ENCODE measurements at regions not wholly inside any gene's neighbourhood (a gene's known extent, or its start where the extent isn't known, plus 50 kb on each side); places are given as distances from the start of the nearest gene placed in this dataset.

- H3K4me3 ChIP-seq (ENCODE audit: low read depth, low read length): no peak overlapping the region
- DNase-seq (ENCODE audit: low read depth): no peak
- TF ChIP-seq CTCF (conservative IDR thresholded peaks at IDR 0.05; ENCODE audit: low read depth, low read length): no peak
Observed at GRCh38 chr2:140154271-140154670, 1374.1 kb upstream of the NXPH2 start.

DNA sequence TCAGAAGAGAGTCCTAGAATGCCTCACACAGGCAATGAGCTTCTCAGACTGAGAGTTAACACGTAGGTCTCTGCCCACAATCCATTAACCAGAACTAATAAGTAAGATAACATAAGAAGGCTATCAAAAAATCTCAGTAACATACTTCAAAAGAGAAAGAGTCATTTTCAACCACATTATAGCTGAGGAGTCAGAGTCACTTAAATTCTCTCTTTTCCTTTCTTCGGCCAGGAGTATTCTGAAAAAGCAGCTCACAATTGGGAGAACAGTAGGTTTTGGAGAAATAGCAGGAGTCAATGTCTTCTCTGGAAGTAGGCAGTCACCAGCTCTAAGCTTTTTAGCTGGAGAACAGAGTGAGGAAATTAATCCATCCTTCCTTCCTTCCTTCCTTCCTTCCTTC lies 1364.4 kb upstream of the NXPH2 start:
- TF ChIP-seq CTCF (conservative IDR thresholded peaks at IDR 0.05; ENCODE audit: low read depth, low read length): no peak
- DNase-seq (ENCODE audit: low read depth): no peak
- H3K4me3 ChIP-seq (ENCODE audit: low read depth, low read length): no peak overlapping the region

DNA sequence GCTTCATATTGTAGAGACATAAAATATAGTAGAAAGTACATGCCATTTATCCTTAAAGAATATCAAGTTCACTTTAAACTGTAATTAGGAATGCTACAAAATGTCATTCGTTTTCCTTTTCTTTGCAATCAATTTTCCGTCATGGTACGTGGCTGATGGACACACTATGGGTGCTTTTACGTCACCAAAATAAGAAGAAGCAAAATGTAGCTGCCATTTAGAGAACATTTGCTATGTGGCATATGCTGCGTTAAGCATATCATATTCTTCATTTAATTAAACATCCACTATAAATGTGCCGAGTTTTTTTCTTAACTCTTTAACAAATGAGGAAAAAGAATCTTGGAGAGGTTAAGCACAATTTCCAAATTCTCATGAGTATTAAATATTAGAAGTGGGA lies 1358.5 kb upstream of the NXPH2 start:
- no peak for TF ChIP-seq CTCF (conservative IDR thresholded peaks at IDR 0.05; ENCODE audit: low read depth, low read length)
- DNase-seq (ENCODE audit: low read depth): no peak
- H3K4me3 ChIP-seq (ENCODE audit: low read depth, low read length): no peak overlapping the region

DNA sequence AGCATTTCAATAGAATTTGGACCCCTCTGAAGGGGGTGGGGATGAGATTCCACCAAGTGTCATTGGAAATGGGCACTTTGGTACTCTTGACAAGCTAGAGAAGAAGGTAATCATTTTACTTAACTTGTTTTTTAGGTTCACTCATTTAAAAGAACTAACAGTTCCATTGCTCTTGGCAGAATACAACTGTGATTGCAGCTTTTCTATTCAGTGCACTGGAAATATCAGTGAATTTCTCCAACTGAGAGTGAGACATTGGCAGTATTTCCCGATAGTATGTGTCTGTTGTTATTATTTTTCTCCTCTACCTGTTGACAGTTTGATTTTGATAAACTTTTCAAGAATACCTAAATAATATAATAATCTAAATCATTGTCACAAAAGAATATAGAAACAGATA lies 1356.7 kb upstream of the NXPH2 start:
- TF ChIP-seq CTCF (conservative IDR thresholded peaks at IDR 0.05; ENCODE audit: low read depth, low read length): no peak
- DNase-seq (ENCODE audit: low read depth): no peak
- no peak overlapping the region for H3K4me3 ChIP-seq (ENCODE audit: low read depth, low read length)

DNA sequence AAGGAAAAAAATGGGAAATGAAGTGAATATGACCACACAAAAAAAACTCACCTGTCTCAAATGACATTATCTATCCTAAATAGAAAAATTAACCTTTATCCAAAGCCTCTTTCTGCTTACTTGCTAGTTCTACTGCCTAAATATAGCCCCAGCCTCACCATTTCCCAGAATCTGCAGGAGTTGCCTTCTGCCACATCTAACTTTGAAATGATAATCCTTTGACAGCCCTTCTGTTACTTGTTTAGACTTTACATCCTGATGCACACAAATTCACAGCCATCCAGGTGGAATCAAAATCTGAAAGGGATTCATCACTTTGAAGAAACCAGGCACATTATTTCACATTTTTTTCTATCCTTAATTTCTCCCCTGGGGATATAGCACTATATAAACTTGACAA lies 1356.2 kb upstream of the NXPH2 start:
- TF ChIP-seq CTCF (conservative IDR thresholded peaks at IDR 0.05; ENCODE audit: low read depth, low read length): no peak
- no peak overlapping the region for H3K4me3 ChIP-seq (ENCODE audit: low read depth, low read length)
- no peak for DNase-seq (ENCODE audit: low read depth)

DNA sequence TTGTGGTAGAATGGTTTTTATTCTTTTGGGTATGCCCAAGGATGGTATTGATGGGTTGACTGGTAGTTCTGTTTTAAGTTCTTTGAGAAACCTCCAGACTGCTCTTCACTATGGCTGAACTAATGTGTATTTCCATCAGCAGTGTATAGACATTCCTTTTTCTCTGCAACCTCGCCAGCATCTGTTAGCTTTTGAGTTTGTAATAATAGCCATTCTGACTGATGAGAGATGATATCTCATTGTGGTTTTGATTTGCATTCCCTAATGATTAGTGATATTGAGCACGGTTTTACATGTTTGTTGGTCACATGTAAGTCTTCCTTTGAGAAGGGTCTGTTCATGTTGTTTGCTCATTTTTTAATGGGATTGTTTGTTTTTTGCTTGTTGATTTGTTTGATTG lies 1348.7 kb upstream of the NXPH2 start:
- DNase-seq (ENCODE audit: low read depth): no peak
- TF ChIP-seq CTCF (conservative IDR thresholded peaks at IDR 0.05; ENCODE audit: low read depth, low read length): no peak
- no peak overlapping the region for H3K4me3 ChIP-seq (ENCODE audit: low read depth, low read length)

GRCh38 chr2:140122001-140122400 lies 1341.8 kb upstream of the NXPH2 start:
- H3K4me3 ChIP-seq (ENCODE audit: low read depth, low read length): no peak overlapping the region
- TF ChIP-seq CTCF (conservative IDR thresholded peaks at IDR 0.05; ENCODE audit: low read depth, low read length): peak; percentile 11
- peak; percentile 87 for DNase-seq (ENCODE audit: low read depth)

All from choroid plexus epithelial cell (primary cell).